GM19238 (cell line): ENCODE measurements at regions not wholly inside any gene's neighbourhood (a gene's known extent, or its start where the extent isn't known, plus 50 kb on each side); places are given as distances from the start of the nearest gene placed in this dataset.

Experiments used
- DNase-seq: peaks from one replicate; pipeline ENCODE4 v3.0.0; 2011; ENCODE audit warnings: low spot score; ENCODE audit not compliant: insufficient read length

GRCh38 chr17:69822314-69822875, 252.6 kb upstream of the KCNJ16 start:
- DNase-seq: no peak

DNA sequence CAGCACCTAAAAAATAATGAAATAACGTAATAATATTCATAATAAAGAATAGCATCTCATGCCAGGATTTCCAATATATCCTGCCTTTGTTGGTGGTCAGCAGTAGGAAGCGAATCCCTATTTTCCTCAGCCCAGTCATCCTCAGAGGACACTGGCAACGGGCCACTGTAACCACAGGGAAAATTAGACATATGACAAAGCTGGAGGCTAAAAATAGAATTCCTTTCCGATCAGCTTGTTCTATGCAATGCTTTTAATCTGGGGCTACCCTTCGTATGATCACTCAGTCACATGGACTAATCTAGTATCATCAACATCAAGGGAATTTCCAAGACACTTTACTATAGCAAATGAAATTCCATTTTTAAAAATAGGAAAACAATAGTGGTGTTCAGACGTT, 246.9 kb upstream of the KCNJ16 start:
- DNase-seq: no peak

- DNase-seq: no peak
These were observed 240.5 kb upstream of the KCNJ16 start for GRCh38 chr17:69834494-69834893.

DNA sequence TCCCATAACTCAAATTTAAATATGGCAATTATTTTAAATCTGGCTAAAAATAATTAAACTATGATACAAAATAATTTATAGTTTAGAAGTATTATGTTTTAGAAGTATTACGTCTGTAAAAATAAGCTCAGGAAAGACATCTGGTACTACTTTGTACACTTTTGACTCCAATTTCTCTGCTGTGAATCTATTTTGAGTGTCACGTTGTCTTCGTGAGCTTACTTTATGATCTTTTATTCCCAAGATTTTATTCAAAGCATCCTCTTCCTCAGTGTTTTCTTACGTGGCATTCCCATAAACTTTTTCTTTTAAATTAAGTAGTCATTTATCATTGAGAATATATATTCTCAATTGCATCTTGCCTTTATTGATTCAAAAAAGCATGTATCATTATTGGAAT, 223.3 kb upstream of the KCNJ16 start:
- no peak for DNase-seq

GRCh38 chr17:69853541-69854224, 221.3 kb upstream of the KCNJ16 start:
- DNase-seq: no peak

DNA sequence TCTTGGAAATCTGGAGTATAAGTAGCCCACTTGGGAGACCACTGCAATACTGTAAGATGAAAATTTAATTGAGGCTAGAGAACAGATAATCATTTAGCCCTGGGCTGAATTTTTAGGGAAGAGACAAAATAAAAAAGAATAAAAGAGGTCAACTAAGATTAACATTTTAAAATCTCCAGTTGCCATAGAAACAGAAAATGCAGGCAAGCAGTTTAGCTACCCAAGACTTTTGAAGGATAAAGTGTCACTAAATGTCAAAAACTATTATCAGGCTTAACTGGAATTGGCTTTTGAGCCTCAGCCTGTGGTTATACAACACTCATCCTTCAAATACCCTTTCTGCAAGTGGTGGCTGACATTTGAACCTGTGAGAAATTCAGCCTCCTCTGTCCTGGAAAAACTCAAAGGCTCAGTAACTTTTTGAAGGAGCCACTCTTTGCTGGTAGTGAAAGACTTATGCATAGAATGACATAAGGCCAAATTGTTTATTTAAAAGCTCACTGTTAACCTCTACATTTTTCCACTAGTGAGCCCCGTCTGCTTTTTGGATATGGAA, 220.7 kb upstream of the KCNJ16 start:
- no peak for DNase-seq

DNA sequence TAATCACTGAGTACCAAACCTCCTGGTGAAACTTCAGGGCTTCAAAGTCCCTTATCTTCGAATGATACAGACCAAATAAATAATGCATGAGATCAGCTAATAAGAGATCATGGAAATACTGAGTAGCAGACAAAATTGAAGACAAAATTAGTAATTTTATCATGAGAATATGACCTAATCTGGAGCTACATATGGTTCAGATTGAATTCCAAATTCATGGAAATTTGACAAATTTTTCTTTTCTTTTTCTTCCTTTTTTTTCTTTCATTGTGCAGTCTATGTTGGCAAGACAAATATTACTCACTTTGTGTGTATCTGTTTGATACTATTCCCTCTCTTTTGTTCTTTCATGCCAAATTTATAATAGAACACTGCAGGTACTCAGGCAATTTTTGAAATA, 218.1 kb upstream of the KCNJ16 start:
- DNase-seq: no peak

GRCh38 chr17:69857412-69857835, 217.6 kb upstream of the KCNJ16 start:
- no peak for DNase-seq

- DNase-seq: no peak
These were observed 216.6 kb upstream of the KCNJ16 start for GRCh38 chr17:69858460-69858859.

DNA sequence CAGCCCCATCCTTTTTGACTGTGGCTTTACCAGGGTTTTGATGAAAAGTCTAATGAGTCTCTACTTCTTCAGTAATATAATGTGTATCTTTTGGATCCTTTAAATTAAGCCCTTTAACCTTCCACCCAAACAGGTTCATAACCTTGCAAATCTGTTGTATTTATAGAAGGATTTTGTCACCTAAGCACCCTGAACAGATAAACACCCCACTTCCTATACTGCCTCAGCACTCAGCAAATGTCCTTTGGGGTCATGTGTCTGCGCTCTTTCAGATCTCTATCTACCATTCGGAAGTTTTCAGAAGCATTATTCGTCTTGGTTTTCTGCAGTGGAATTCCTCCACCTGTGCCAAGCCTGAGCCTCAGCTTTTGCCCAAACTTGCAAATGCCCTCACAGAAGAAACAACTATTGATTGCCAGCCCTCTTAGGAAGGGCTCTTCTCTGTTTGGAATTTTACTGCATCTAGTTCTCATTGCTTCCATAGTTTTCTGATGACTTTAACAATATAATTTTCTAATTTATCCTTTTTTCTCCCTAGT, 214.8 kb upstream of the KCNJ16 start:
- no peak for DNase-seq

DNA sequence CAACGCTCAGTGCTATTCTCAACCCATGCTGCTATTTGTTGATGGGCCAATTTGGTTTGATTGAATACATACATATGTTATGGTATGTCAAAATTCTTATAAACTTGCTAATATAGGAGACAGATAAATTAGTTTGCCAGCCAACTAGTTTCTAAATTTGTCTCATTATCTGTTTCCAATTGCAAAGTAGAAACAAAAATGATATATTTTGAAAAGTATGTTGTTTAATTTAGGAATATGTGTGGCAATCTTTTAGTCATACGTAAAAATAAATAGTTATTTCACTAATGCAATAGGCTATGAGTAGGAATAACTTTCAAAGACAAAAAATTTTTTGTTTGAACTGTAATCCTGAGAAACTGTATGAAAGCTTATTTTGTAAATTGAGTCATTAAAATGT, 210.6 kb upstream of the KCNJ16 start:
- no peak for DNase-seq

- DNase-seq: no peak
These were observed 205.4 kb upstream of the KCNJ16 start for GRCh38 chr17:69869667-69870066.

GRCh38 chr17:69870091-69870530, 204.9 kb upstream of the KCNJ16 start:
- DNase-seq: no peak

DNA sequence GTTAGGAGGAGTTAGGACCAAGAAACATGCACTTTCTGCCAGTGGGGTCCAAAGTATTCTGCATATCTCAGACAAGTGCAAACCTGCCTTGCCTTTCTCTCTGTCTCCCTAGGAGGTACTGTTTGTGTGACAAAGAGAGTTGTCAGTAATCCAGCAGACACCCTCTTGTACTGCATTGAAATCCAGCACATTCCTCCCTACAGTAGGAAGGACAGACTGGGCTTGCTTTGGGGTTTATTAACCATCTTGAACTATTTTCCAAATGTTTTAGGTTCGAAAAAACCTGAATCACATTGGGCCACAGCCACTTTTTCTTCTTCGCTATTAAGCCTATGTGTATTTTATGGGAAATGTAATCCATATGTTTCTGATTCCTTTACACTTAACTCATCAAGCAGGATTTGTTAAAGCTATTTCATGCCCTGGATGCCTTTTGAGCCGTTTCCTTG, 204.2 kb upstream of the KCNJ16 start:
- DNase-seq: no peak

GRCh38 chr17:69871318-69871717, 203.7 kb upstream of the KCNJ16 start:
- no peak for DNase-seq

DNA sequence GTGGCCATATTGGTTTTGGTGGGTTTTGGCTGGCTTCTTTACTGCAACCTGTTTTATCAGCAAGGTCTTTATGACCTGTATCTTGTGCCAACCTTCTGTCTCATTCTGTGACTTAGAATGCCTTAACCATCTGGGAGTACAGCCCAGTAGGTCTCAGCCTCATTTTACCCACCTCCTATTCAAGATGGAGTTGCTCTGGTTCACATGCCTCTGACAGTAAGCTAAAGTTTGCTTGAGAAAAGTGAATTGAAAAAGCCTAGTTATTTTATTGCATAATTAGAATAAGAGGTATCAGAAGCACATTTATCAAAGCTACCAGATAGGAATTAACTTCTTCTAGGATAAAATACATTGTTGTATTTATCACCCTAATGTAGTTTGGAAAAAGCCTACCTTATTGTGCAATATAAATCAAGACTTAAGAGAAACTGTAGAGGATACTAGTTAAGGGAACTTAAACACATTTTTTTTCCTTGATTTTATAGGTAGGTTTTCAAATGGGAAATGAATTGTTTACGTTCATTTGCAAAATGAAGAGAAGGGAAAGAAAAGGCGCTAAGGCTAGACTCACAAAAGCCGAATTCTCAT, 202.3 kb upstream of the KCNJ16 start:
- no peak for DNase-seq

- DNase-seq: no peak
These were observed 200.8 kb upstream of the KCNJ16 start for GRCh38 chr17:69874175-69874670.

DNA sequence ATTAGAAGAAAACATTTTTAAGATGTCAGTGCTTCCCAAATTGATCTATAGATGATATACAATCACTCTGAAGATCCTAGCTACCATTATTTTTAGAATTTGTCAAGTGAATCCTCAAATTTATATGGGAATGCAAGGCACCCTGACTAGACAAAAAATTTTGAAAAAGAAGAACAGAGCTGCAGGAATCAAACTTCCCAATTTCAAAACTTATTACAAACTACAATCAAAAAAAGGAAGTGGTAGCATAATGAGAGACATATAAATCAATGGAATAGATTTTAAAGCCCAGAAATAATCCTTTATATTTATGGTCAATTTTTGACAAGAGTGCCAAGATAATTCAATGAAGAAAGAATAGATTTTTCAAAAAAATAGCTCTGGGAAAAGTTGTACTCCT, 198.3 kb upstream of the KCNJ16 start:
- DNase-seq: no peak

DNA sequence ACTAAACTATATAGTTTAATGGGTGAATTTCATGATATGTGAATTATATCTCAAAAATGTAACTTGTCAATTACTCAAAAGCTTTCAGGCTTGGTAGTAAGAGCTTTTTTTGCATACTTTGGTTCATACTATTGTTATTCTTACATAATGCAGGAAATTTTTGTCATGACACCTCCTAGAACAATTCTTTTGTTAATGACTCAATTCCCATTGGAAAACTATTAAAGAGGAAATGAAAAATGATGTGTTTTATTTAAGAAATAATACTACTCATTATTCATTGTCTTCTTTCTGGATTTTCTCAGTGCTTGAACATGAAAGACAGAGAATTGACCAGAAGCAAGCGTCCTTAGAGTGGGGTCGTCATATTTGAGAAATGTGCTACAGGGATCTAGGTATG, 196.4 kb upstream of the KCNJ16 start:
- no peak for DNase-seq

DNA sequence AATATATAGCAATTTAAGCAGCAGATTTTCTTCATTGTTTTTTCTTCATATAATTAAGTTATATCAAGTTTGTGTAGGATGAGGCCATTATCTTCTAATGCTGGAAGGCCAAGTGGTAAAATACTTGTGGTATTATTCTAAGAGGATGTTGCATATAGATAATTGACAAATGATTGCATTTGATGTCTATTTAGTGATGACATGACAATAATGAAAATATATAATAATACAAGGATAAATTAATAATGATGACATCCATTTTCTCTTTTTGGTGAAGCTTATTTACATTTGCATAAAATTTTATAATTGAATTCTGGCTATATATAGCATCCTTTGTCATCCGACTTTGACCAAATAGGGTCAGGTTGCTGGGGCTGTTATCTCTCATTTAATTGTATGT, 195.4 kb upstream of the KCNJ16 start:
- DNase-seq: no peak

GRCh38 chr17:69880591-69881112, 194.4 kb upstream of the KCNJ16 start:
- DNase-seq: no peak

DNA sequence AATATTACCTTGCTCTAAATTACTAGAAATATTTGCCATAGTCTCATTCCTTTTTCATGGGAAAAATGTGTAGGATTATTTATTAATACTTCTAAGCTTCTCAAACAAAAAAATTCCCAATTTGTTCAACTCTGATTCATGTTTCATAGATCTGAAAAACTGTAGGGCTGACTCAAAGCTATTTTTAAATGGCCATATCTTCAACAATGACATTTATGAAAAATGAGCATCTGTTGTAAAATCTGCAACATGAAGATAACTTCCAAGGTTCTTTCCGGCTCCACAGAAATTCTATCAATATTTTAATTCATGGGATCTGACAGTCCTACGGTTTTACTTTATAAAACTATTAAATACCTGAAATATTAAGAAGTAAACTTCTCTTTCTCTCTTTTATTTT, 192.7 kb upstream of the KCNJ16 start:
- no peak for DNase-seq
